Lower leg skin (tissue), 4 donors: ENCODE measurements at regions not wholly inside any gene's neighbourhood (a gene's known extent, or its start where the extent isn't known, plus 50 kb on each side); places are given as distances from the start of the nearest gene placed in this dataset.

Source experiments
- DNase-seq, 2 donors: peaks; one replicate each; pipeline ENCODE4 v3.0.0-alpha.2; 2019; ENCODE audit warnings: low spot score in 2 of 2
- H3K4me3 ChIP-seq: fragments of 200-600 bp; sonication (generic); 2 replicates; pipeline ENCODE4 v1.5.1; 2017; ENCODE audit warnings: mild to moderate bottlenecking, low read depth; ENCODE audit not compliant: poor library complexity, severe bottlenecking
- CTCF ChIP-seq, 3 donors: fragments of 450-650 bp; IDR thresholded peaks; one replicate each; pipeline ENCODE4 v1.5.1; 2016; ENCODE audit warnings: antibody characterized with exemption in 3 of 3, mild to moderate bottlenecking in 3 of 3, moderate library complexity in 2 of 3
- POLR2A ChIP-seq, 2 donors: fragments of 450-650 bp; IDR thresholded peaks; one replicate each; pipeline ENCODE4 v1.6.1; 2016 to 2017; ENCODE audit warnings: antibody characterized with exemption in 2 of 2, mild to moderate bottlenecking in 1 of 2, moderate library complexity in 1 of 2
- WGBS, 2 donors: methylation state at CpG; one replicate each; pipeline ENCODE4 v1.1.5; 2018; 5-methylcytosine and 5-hydroxymethylcytosine counted together
- intact Hi-C: fragments of 100-400 bp; cut with DNase I; formaldehyde crosslinking; loops from one replicate; pipeline ENCODE4 v1.15.0; 2023; ENCODE audit warnings: low total_unique reads

- TF ChIP-seq CTCF (IDR thresholded peaks at IDR 0.05): no peak
- no peak for TF ChIP-seq POLR2A (IDR thresholded peaks at IDR 0.05)
- no peak for DNase-seq
- WGBS, 2 donors: 47 to 53% methylated on average over 10 of the region's 10 CpGs
Observed at GRCh38 chr6:156438350-156438923, 338.7 kb upstream of the ARID1B start.

GRCh38 chr6:156437121-156437879, 339.9 kb upstream of the ARID1B start:
- no peak for DNase-seq
- intact Hi-C loops: no loop called here
- TF ChIP-seq POLR2A (IDR thresholded peaks at IDR 0.05): no peak
- TF ChIP-seq CTCF (IDR thresholded peaks at IDR 0.05): no peak
- WGBS, 2 donors: 77 to 79% methylated on average over 11 of the region's 11 CpGs
- H3K4me3 ChIP-seq: no peak overlapping the region

More at GRCh38 chr6:156438350-156438923, 338.7 kb upstream of the ARID1B start:
- no peak overlapping the region for H3K4me3 ChIP-seq
- intact Hi-C loops: no loop called here

- WGBS, 2 donors: 56 to 57% methylated on average over 2 of the region's 2 CpGs
- no peak overlapping the region for H3K4me3 ChIP-seq
- DNase-seq: no peak
- no peak for TF ChIP-seq POLR2A (IDR thresholded peaks at IDR 0.05)
- TF ChIP-seq CTCF (IDR thresholded peaks at IDR 0.05): no peak
- intact Hi-C loops: no loop called here
Observed at GRCh38 chr6:156434795-156435190, 342.4 kb upstream of the ARID1B start.

GRCh38 chr6:156434049-156434794, 343.0 kb upstream of the ARID1B start:
- intact Hi-C loops: no loop called here
- DNase-seq: no peak
- 93 to 95% methylated on average over 5 of the region's 5 CpGs for WGBS, 2 donors
- H3K4me3 ChIP-seq: no peak overlapping the region
- TF ChIP-seq POLR2A (IDR thresholded peaks at IDR 0.05) (no peak), CTCF (IDR thresholded peaks at IDR 0.05) (no peak)

- WGBS, 2 donors: 93 to 95% methylated on average over 3 of the region's 3 CpGs
- no peak for DNase-seq
- TF ChIP-seq CTCF (IDR thresholded peaks at IDR 0.05) (no peak), POLR2A (IDR thresholded peaks at IDR 0.05) (no peak)
- no peak overlapping the region for H3K4me3 ChIP-seq
- intact Hi-C loops: no loop called here
Observed at GRCh38 chr6:156432543-156432942, 344.6 kb upstream of the ARID1B start.
